NCI-H526 (cell line): ENCODE measurements at regions not wholly inside any gene's neighbourhood (a gene's known extent, or its start where the extent isn't known, plus 50 kb on each side); places are given as distances from the start of the nearest gene placed in this dataset.

Source experiments
- DNase-seq, 2 experiments: peaks; one replicate each; lab custom pipeline; 2025; lab: John Stamatoyannopoulos, UW

DNA sequence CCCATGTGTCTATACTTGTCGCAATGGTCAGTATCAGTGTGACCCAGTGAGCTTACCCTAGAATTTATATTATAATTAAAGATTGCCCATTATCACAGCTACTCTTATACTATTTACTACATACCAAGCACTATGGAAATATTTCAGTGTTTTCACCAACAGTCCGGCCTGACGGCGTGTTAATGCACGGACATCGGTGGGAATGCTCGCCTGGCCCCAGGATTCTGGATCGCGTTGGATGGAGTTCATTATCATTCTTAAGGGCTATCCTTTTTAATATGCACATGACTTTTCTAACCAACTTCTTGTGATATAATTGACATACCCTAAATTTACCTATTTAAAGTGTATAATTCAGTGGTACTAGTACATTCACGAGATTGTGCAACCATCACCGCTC lies 51.8 kb upstream of the AFDN start:
- no peak for DNase-seq

DNA sequence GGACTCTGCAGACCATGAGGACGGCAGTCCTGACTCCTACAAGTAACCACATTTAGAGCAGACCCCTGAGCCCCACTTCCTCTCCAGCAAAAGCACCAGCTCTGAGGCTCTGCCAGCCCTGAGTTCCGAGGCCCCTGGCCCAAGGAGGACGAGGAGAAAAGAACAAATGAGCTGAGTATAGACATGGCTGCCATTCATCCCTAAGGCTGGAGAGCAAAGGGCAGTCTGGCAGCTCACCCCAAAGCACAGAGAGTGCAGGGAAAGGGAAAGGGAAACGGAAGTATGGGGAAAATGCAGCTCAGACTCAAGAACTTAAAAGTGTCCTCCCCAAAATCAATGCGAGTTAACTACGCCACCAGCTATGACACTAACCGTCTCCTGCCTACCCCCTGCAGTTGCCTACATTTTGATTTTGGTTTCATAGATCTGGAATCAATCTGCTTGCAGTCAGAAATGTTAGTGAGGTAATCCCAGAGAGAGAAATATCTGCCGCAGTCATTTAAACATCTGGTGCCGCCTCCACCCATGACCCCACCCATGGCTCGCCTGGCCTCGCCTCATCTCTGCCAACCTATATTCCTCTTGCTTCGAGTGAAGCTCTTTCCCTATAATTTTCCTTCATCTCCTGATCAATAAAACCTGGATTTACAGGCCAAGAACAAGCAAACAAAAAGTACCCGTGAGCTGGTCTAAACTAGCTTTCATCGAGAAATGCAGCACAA lies 49.6 kb upstream of the AFDN start:
- DNase-seq: no peak
